ENCODE measurements at regions not wholly inside any gene's neighbourhood (a gene's known extent, or its start where the extent isn't known, plus 50 kb on each side); places are given as distances from the start of the nearest gene placed in this dataset.
A peak's percentile ranks its signal among the peaks of the same experiment; 100 is the strongest.

- Mint-ChIP-seq H3K4me3 (no peak overlapping the region), H3K36me3 (no peaks in the 10 kb centered on the region), H3K4me1 (no peaks in the 10 kb centered on the region), H3K27ac (no peak overlapping the region), H3K27me3 (peaks cover 13% of the 10 kb centered on the region), H3K9me3 (no peaks in the 10 kb centered on the region)
Observed at GRCh38 chr17:34771891-34772290, 189.4 kb downstream of the CCT6B start.

GRCh38 chr17:34770586-34770985 lies 190.7 kb downstream of the CCT6B start:
- H3K27me3 Mint-ChIP-seq: peaks cover 13% of the 10 kb centered on the region
- H3K9me3 Mint-ChIP-seq: no peaks in the 10 kb centered on the region
- H3K36me3 Mint-ChIP-seq: peaks cover 1% of the 10 kb centered on the region
- no peak overlapping the region for H3K4me3 Mint-ChIP-seq
- no peak overlapping the region for H3K27ac Mint-ChIP-seq
- no peaks in the 10 kb centered on the region for H3K4me1 Mint-ChIP-seq

GRCh38 chr17:34769899-34770298 lies 190.5 kb downstream of the TMEM132E start:
- Mint-ChIP-seq H3K27ac (peak overlapping the region in 1 of 3 donors; percentile 21), H3K4me1 (no peaks in the 10 kb centered on the region), H3K27me3 (peaks cover 12% of the 10 kb centered on the region), H3K4me3 (no peak overlapping the region), H3K9me3 (no peaks in the 10 kb centered on the region), H3K36me3 (peaks cover 1% of the 10 kb centered on the region)

DNA sequence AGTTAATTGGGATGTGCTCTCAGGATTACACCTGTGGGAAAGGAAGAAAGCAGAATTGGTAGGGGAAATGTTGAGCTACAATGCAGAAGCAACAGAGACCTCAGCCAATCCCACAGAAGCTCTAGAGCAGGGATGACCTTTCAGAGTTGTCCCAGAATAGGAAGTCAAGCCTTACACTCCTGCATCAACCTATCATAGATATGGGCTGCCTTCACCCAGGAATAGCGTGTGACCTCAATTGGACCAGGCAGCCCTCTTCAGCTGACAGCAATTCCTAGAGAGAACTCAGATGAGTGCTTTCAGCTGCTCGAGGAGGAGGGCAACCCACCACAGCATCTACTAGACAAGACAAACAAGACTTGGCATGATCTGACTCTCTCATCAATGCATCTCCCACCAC lies 189.7 kb downstream of the TMEM132E start:
- Mint-ChIP-seq H3K27ac (peak overlapping the region in 1 of 3 donors; percentile 21), H3K27me3 (peaks cover 12% of the 10 kb centered on the region), H3K4me1 (no peaks in the 10 kb centered on the region)

GRCh38 chr17:34765291-34765690 lies 185.9 kb downstream of the TMEM132E start:
- Mint-ChIP-seq H3K9me3 (no peaks in the 10 kb centered on the region), H3K4me1 (peaks cover 0 to 2% (median 0%) of the 10 kb centered on the region in 3 donors), H3K36me3 (peaks cover 3% of the 10 kb centered on the region), H3K4me3 (no peak overlapping the region), H3K27ac (peak overlapping the region in 1 of 3 donors; percentile 29), H3K27me3 (no peaks in the 10 kb centered on the region)

More for the DNA sequence above, 189.7 kb downstream of the TMEM132E start:
- peaks cover 1% of the 10 kb centered on the region for H3K36me3 Mint-ChIP-seq
- H3K9me3 Mint-ChIP-seq: no peaks in the 10 kb centered on the region
- no peak overlapping the region for H3K4me3 Mint-ChIP-seq

GRCh38 chr17:34764716-34765115 lies 185.3 kb downstream of the TMEM132E start:
- Mint-ChIP-seq H3K9me3 (no peaks in the 10 kb centered on the region), H3K4me1 (peaks cover 0 to 2% (median 0%) of the 10 kb centered on the region in 3 donors), H3K36me3 (peaks cover 3% of the 10 kb centered on the region), H3K4me3 (no peak overlapping the region), H3K27ac (no peak overlapping the region), H3K27me3 (peaks cover 3% of the 10 kb centered on the region)

- Mint-ChIP-seq H3K4me1 (peaks cover 0 to 2% (median 0%) of the 10 kb centered on the region in 3 donors), H3K27ac (no peak overlapping the region), H3K36me3 (peaks cover 3% of the 10 kb centered on the region), H3K4me3 (no peak overlapping the region), H3K9me3 (no peaks in the 10 kb centered on the region), H3K27me3 (peaks cover 3% of the 10 kb centered on the region)
Observed at GRCh38 chr17:34763728-34764665, 184.6 kb downstream of the TMEM132E start.

DNA sequence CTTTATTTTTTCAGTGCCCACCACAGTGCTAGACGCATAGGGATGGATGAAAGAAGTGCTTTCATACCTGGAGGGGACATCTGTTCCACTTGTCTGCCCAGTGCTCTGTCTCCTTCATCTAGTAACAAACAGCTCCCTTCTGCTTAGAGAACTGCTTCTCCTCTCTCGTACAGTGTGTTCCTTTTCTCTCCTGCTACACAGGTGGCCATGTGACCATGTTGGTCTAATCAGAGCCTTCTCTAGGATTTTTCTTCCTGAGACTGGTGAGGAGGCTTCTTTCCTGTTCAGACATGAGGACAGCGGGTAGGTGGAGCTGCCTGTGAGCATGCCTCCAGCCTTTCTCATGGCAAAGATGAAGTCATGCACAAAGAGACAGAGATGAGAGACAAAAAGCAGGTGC lies 182.7 kb downstream of the TMEM132E start:
- H3K9me3 Mint-ChIP-seq: no peaks in the 10 kb centered on the region
- peaks cover 3% of the 10 kb centered on the region for H3K36me3 Mint-ChIP-seq
- H3K4me1 Mint-ChIP-seq: peaks cover 0 to 2% (median 0%) of the 10 kb centered on the region in 3 donors
- H3K4me3 Mint-ChIP-seq: no peak overlapping the region
- H3K27ac Mint-ChIP-seq: no peak overlapping the region
- H3K27me3 Mint-ChIP-seq: peaks cover 7% of the 10 kb centered on the region

DNA sequence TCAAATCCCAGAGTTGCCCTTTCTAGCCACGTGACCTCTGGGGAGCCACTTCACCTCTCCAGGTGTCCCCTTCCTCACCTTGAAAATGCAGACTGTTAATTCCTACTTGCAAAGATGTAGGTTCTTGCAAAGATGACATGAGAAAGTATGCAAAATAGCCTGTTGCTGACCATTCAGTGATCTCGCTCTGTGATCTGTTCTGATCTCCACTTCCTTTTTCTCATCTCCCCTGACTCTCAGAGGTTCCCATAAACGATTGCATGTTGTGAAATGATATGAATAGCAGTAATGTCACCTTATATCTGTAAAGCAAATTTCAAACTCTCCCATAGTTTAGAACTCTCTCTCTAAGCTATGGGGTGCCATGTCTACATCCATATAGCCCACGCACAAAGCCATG lies 182.3 kb downstream of the TMEM132E start:
- Mint-ChIP-seq H3K27me3 (peaks cover 7% of the 10 kb centered on the region), H3K36me3 (peaks cover 3% of the 10 kb centered on the region), H3K27ac (no peak overlapping the region), H3K4me3 (no peak overlapping the region), H3K9me3 (no peaks in the 10 kb centered on the region), H3K4me1 (peaks cover 0 to 2% (median 0%) of the 10 kb centered on the region in 3 donors)

DNA sequence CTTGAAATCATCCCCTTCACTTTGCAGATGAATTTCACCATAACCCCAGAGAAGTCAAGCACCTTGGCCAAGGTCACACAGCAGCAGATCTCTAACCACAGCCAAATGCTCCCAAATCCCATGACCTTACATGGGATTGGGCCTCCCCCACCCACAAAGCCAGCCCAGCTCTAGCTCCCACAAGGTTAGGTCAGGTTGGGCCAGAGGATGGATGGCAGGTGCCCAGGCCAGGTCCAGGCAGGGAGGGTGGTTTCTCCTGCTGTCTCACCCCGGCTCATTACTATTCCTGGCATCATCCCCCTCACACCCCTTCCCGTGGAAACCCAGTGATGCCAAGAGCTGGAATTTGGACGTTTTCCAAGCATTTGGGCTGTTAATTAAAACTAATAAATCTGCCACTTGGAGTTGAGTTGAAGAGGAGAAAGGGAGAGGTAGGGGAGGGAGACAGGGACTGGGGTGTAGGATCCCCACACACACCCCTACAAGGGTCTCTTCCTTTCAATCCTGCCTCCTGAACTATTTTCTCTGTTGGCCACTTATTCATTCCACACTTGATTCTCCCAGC lies 181.6 kb downstream of the TMEM132E start:
- peaks cover 9% of the 10 kb centered on the region for H3K27me3 Mint-ChIP-seq
- H3K27ac Mint-ChIP-seq: no peak overlapping the region
- no peak overlapping the region for H3K4me3 Mint-ChIP-seq
- H3K36me3 Mint-ChIP-seq: peaks cover 3% of the 10 kb centered on the region
- peaks cover 0 to 2% (median 0%) of the 10 kb centered on the region in 3 donors for H3K4me1 Mint-ChIP-seq
- no peaks in the 10 kb centered on the region for H3K9me3 Mint-ChIP-seq

GRCh38 chr17:34758718-34759117 lies 179.3 kb downstream of the TMEM132E start:
- H3K27ac Mint-ChIP-seq: no peak overlapping the region
- H3K9me3 Mint-ChIP-seq: no peaks in the 10 kb centered on the region
- H3K4me3 Mint-ChIP-seq: no peak overlapping the region
- peaks cover 0 to under 1% (median 0%) of the 10 kb centered on the region in 3 donors for H3K4me1 Mint-ChIP-seq
- H3K36me3 Mint-ChIP-seq: peaks cover 2% of the 10 kb centered on the region
- H3K27me3 Mint-ChIP-seq: peaks cover 17% of the 10 kb centered on the region

DNA sequence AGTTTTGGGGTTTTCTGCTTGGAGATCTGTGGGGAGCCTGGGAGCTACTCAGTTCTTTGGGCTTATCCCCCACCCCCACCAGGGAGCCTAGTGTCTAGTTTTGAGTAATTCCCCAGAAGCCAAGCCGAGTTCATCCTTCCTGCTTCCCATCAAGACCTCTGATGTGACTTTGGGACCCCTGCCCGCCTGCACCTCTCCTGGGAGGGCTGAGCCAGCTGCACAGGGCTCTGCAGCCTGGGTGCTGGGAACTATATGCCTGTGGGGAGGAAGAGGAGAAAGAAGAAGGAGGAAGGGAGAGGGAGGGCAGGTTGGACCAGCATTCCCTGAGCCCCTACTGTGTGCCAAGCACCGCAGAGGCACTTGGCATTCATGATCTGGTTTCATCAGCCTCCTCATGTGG lies 178.9 kb downstream of the TMEM132E start:
- H3K4me3 Mint-ChIP-seq: no peak overlapping the region
- no peak overlapping the region for H3K27ac Mint-ChIP-seq
- peaks cover 19% of the 10 kb centered on the region for H3K27me3 Mint-ChIP-seq
- peaks cover 2% of the 10 kb centered on the region for H3K36me3 Mint-ChIP-seq
- no peaks in the 10 kb centered on the region for H3K9me3 Mint-ChIP-seq
- H3K4me1 Mint-ChIP-seq: no peaks in the 10 kb centered on the region

DNA sequence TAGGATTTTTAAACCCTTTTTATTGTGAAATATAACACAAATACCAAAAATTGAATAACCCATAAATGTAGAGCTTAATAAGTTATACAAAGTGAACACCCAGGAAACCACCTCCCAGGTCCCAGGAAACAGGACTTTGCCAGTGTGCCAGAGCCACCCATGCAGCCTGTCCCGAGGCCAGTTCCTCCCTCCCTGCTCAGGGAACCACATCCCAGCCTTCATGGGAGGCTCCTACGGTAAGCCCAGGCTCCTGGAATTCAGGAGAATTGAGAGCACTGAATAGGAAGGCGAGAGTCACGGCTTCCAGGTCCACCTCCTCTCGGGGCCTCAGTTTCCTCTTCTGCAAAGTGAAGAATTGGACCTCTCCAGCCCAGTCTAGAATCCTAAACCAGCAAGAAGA lies 178.2 kb downstream of the TMEM132E start:
- H3K36me3 Mint-ChIP-seq: no peaks in the 10 kb centered on the region
- no peaks in the 10 kb centered on the region for H3K4me1 Mint-ChIP-seq
- H3K4me3 Mint-ChIP-seq: no peak overlapping the region
- H3K9me3 Mint-ChIP-seq: peaks cover 0 to 1% (median 0%) of the 10 kb centered on the region in 3 donors
- no peak overlapping the region for H3K27ac Mint-ChIP-seq
- H3K27me3 Mint-ChIP-seq: peaks cover 19% of the 10 kb centered on the region

DNA sequence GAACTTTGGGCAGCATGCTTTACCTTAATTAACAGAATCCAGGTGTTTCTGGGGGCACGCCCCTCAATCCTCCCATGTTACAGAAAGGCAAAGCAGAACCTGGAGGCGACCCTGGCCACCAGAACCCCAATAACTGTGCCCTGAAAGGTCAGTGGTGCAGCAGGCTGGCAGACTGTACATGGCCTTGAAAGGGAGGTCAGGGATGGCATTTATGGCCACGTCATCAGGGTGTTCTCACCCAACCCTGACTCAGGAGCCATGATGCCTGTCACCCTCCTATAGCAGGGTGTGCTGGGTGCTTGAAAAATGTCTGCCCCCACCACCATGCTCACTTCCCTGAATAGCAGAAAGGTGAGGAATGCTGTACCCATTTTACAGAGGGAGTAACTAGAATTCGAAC lies 177.7 kb downstream of the TMEM132E start:
- Mint-ChIP-seq H3K27me3 (peaks cover 22% of the 10 kb centered on the region), H3K4me1 (no peaks in the 10 kb centered on the region), H3K9me3 (peaks cover 0 to 3% (median 0%) of the 10 kb centered on the region in 3 donors), H3K4me3 (no peak overlapping the region), H3K36me3 (no peaks in the 10 kb centered on the region), H3K27ac (no peak overlapping the region)

DNA sequence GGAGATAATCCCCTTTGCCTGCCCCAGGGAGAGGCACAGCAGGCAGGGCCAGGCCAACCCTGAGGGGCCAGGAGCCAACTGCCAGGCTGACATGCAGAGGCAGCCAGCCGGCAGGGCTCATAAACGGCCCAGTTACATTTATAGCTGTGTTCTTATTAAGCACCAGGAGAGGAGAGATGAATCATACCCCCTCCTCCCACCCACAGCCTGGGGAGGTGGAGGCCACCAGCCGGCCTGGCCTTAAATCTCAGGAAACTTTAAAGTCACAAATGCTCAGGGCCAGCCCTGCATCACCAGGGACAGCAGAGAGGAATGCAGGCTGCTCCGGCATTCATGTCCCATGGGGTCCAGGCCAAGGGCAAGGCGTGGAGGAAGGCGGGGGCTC lies 177.2 kb downstream of the TMEM132E start:
- Mint-ChIP-seq H3K4me3 (no peak overlapping the region), H3K27me3 (peaks cover 24% of the 10 kb centered on the region), H3K36me3 (no peaks in the 10 kb centered on the region), H3K27ac (no peak overlapping the region), H3K4me1 (no peaks in the 10 kb centered on the region), H3K9me3 (peaks cover 0 to 3% (median 0%) of the 10 kb centered on the region in 3 donors)

Measured in IgD-negative memory B cell (primary cell).